ENCODE measurements at regions not wholly inside any gene's neighbourhood (a gene's known extent, or its start where the extent isn't known, plus 50 kb on each side); places are given as distances from the start of the nearest gene placed in this dataset.

GRCh38 chr12:115451151-115451779, 767.3 kb upstream of the TBX3 start:
- H3K27ac Mint-ChIP-seq = no peak overlapping the region
- intact Hi-C loops (cut with micrococcal nuclease) = no loop called here
- H3K4me3 Mint-ChIP-seq = no peak overlapping the region
- H3K27me3 Mint-ChIP-seq = peaks cover 38% of the 10 kb centered on the region
- H3K9me3 Mint-ChIP-seq = no peaks in the 10 kb centered on the region
- H3K36me3 Mint-ChIP-seq (ENCODE audit: low read depth) = no peaks in the 10 kb centered on the region
- H3K4me1 Mint-ChIP-seq (ENCODE audit: low read depth) = no peaks in the 10 kb centered on the region

- no peak overlapping the region for H3K27ac Mint-ChIP-seq
- H3K36me3 Mint-ChIP-seq (ENCODE audit: low read depth) = no peaks in the 10 kb centered on the region
- H3K4me1 Mint-ChIP-seq (ENCODE audit: low read depth) = no peaks in the 10 kb centered on the region
- intact Hi-C loops (cut with micrococcal nuclease) = no loop called here
- no peak overlapping the region for H3K4me3 Mint-ChIP-seq
- peaks cover 38% of the 10 kb centered on the region for H3K27me3 Mint-ChIP-seq
- H3K9me3 Mint-ChIP-seq = no peaks in the 10 kb centered on the region
Measured at GRCh38 chr12:115450710-115451109, 766.7 kb upstream of the TBX3 start.

- no peaks in the 10 kb centered on the region for H3K36me3 Mint-ChIP-seq (ENCODE audit: low read depth)
- intact Hi-C loops (cut with micrococcal nuclease) = no loop called here
- H3K27me3 Mint-ChIP-seq = peaks cover 38% of the 10 kb centered on the region
- no peaks in the 10 kb centered on the region for H3K4me1 Mint-ChIP-seq (ENCODE audit: low read depth)
- no peak overlapping the region for H3K27ac Mint-ChIP-seq
- H3K9me3 Mint-ChIP-seq = no peaks in the 10 kb centered on the region
- H3K4me3 Mint-ChIP-seq = no peak overlapping the region
Measured at GRCh38 chr12:115450017-115450416, 766.0 kb upstream of the TBX3 start.

GRCh38 chr12:115449526-115449925, 765.6 kb upstream of the TBX3 start:
- H3K27ac Mint-ChIP-seq = no peak overlapping the region
- no peaks in the 10 kb centered on the region for H3K36me3 Mint-ChIP-seq (ENCODE audit: low read depth)
- H3K27me3 Mint-ChIP-seq = peaks cover 38% of the 10 kb centered on the region
- intact Hi-C loops (cut with micrococcal nuclease) = no loop called here
- no peak overlapping the region for H3K4me3 Mint-ChIP-seq
- no peaks in the 10 kb centered on the region for H3K4me1 Mint-ChIP-seq (ENCODE audit: low read depth)
- H3K9me3 Mint-ChIP-seq = no peaks in the 10 kb centered on the region

GRCh38 chr12:115444346-115444745, 760.4 kb upstream of the TBX3 start:
- H3K27me3 Mint-ChIP-seq = no peaks in the 10 kb centered on the region
- H3K4me1 Mint-ChIP-seq (ENCODE audit: low read depth) = no peaks in the 10 kb centered on the region
- H3K27ac Mint-ChIP-seq = no peak overlapping the region
- no peak overlapping the region for H3K4me3 Mint-ChIP-seq
- no peaks in the 10 kb centered on the region for H3K36me3 Mint-ChIP-seq (ENCODE audit: low read depth)
- intact Hi-C loops (cut with micrococcal nuclease) = no loop called here
- no peaks in the 10 kb centered on the region for H3K9me3 Mint-ChIP-seq

GRCh38 chr12:115443351-115443938, 759.5 kb upstream of the TBX3 start:
- Mint-ChIP-seq H3K36me3 (ENCODE audit: low read depth) (no peaks in the 10 kb centered on the region), H3K4me1 (ENCODE audit: low read depth) (no peaks in the 10 kb centered on the region), H3K27ac (no peak overlapping the region), H3K4me3 (no peak overlapping the region), H3K9me3 (no peaks in the 10 kb centered on the region), H3K27me3 (no peaks in the 10 kb centered on the region)
- intact Hi-C loops (cut with micrococcal nuclease) = no loop called here

- intact Hi-C loops (cut with micrococcal nuclease) = no loop called here
- no peak overlapping the region for H3K27ac Mint-ChIP-seq
Measured at GRCh38 chr12:115440438-115440837, 756.5 kb upstream of the TBX3 start.

GRCh38 chr12:115439008-115439601, 755.1 kb upstream of the TBX3 start:
- H3K4me1 Mint-ChIP-seq (ENCODE audit: low read depth) = no peaks in the 10 kb centered on the region
- no peak overlapping the region for H3K27ac Mint-ChIP-seq

More at GRCh38 chr12:115440438-115440837, 756.5 kb upstream of the TBX3 start:
- H3K4me3 Mint-ChIP-seq = no peak overlapping the region
- no peaks in the 10 kb centered on the region for H3K36me3 Mint-ChIP-seq (ENCODE audit: low read depth)
- no peaks in the 10 kb centered on the region for H3K27me3 Mint-ChIP-seq
- no peaks in the 10 kb centered on the region for H3K9me3 Mint-ChIP-seq
- no peaks in the 10 kb centered on the region for H3K4me1 Mint-ChIP-seq (ENCODE audit: low read depth)

GRCh38 chr12:115438314-115438713, 754.3 kb upstream of the TBX3 start:
- Mint-ChIP-seq H3K9me3 (no peaks in the 10 kb centered on the region), H3K27me3 (no peaks in the 10 kb centered on the region), H3K27ac (no peak overlapping the region), H3K4me1 (ENCODE audit: low read depth) (no peaks in the 10 kb centered on the region), H3K4me3 (no peak overlapping the region), H3K36me3 (ENCODE audit: low read depth) (no peaks in the 10 kb centered on the region)
- intact Hi-C loops (cut with micrococcal nuclease) = no loop called here

More at GRCh38 chr12:115439008-115439601, 755.1 kb upstream of the TBX3 start:
- Mint-ChIP-seq H3K36me3 (ENCODE audit: low read depth) (no peaks in the 10 kb centered on the region), H3K9me3 (no peaks in the 10 kb centered on the region), H3K4me3 (no peak overlapping the region), H3K27me3 (no peaks in the 10 kb centered on the region)
- intact Hi-C loops (cut with micrococcal nuclease) = no loop called here

GRCh38 chr12:115437061-115437567, 753.1 kb upstream of the TBX3 start:
- Mint-ChIP-seq H3K4me1 (ENCODE audit: low read depth) (no peaks in the 10 kb centered on the region), H3K4me3 (no peak overlapping the region), H3K27me3 (no peaks in the 10 kb centered on the region), H3K9me3 (no peaks in the 10 kb centered on the region), H3K36me3 (ENCODE audit: low read depth) (no peaks in the 10 kb centered on the region), H3K27ac (no peak overlapping the region)
- intact Hi-C loops (cut with micrococcal nuclease) = no loop called here

- no peak overlapping the region for H3K4me3 Mint-ChIP-seq
- no peaks in the 10 kb centered on the region for H3K4me1 Mint-ChIP-seq (ENCODE audit: low read depth)
- intact Hi-C loops (cut with micrococcal nuclease) = no loop called here
- H3K27me3 Mint-ChIP-seq = no peaks in the 10 kb centered on the region
- H3K9me3 Mint-ChIP-seq = no peaks in the 10 kb centered on the region
- H3K27ac Mint-ChIP-seq = no peak overlapping the region
- H3K36me3 Mint-ChIP-seq (ENCODE audit: low read depth) = no peaks in the 10 kb centered on the region
Measured at GRCh38 chr12:115433014-115433634, 749.1 kb upstream of the TBX3 start.

- H3K9me3 Mint-ChIP-seq = no peaks in the 10 kb centered on the region
- no peak overlapping the region for H3K27ac Mint-ChIP-seq
- no peak overlapping the region for H3K4me3 Mint-ChIP-seq
- intact Hi-C loops (cut with micrococcal nuclease) = no loop called here
- H3K36me3 Mint-ChIP-seq (ENCODE audit: low read depth) = no peaks in the 10 kb centered on the region
- no peaks in the 10 kb centered on the region for H3K4me1 Mint-ChIP-seq (ENCODE audit: low read depth)
- no peaks in the 10 kb centered on the region for H3K27me3 Mint-ChIP-seq
Measured at GRCh38 chr12:115430636-115431035, 746.7 kb upstream of the TBX3 start.

- Mint-ChIP-seq H3K4me1 (ENCODE audit: low read depth) (no peaks in the 10 kb centered on the region), H3K9me3 (no peaks in the 10 kb centered on the region), H3K27ac (no peak overlapping the region), H3K27me3 (no peaks in the 10 kb centered on the region), H3K4me3 (no peak overlapping the region), H3K36me3 (ENCODE audit: low read depth) (no peaks in the 10 kb centered on the region)
- intact Hi-C loops (cut with micrococcal nuclease) = no loop called here
Measured at GRCh38 chr12:115426732-115427131, 742.8 kb upstream of the TBX3 start.

- no peak overlapping the region for H3K27ac Mint-ChIP-seq
- intact Hi-C loops (cut with micrococcal nuclease) = no loop called here
- no peaks in the 10 kb centered on the region for H3K27me3 Mint-ChIP-seq
- no peak overlapping the region for H3K4me3 Mint-ChIP-seq
- H3K4me1 Mint-ChIP-seq (ENCODE audit: low read depth) = no peaks in the 10 kb centered on the region
- H3K36me3 Mint-ChIP-seq (ENCODE audit: low read depth) = no peaks in the 10 kb centered on the region
- no peaks in the 10 kb centered on the region for H3K9me3 Mint-ChIP-seq
Measured at GRCh38 chr12:115424003-115424402, 740.0 kb upstream of the TBX3 start.

All from dendritic cell treated with granulocyte-macrophage colony-stimulating factor and Interleukin-4, amounts not matched to agents 40 ng/mL and 50 ng/mL, for 4 days (primary cell).